Activated effector memory CD4-positive, alpha-beta T cell treated with Interleukin-2 at 50 U/mL for 16 hours (primary cell): ENCODE measurements at regions not wholly inside any gene's neighbourhood (a gene's known extent, or its start where the extent isn't known, plus 50 kb on each side); places are given as distances from the start of the nearest gene placed in this dataset.
"Not testable (repeated sequence)": the region's sequence is repeated elsewhere in the genome, so short reads cannot be mapped to it uniquely, and the experiment has no call there.

Experiments used
- DNase-seq: peaks from one replicate; pipeline ENCODE4 v3.0.0-alpha.2; 2020

- no peak for DNase-seq
Observed at GRCh38 chr14:106026026-106026425, 499.6 kb downstream of the TMEM121 start.

- DNase-seq: not testable (repeated sequence)
Observed at GRCh38 chr14:106027759-106028158, 501.4 kb downstream of the TMEM121 start.

GRCh38 chr14:106029959-106030358 is 503.6 kb downstream of the TMEM121 start:
- no peak for DNase-seq

DNA sequence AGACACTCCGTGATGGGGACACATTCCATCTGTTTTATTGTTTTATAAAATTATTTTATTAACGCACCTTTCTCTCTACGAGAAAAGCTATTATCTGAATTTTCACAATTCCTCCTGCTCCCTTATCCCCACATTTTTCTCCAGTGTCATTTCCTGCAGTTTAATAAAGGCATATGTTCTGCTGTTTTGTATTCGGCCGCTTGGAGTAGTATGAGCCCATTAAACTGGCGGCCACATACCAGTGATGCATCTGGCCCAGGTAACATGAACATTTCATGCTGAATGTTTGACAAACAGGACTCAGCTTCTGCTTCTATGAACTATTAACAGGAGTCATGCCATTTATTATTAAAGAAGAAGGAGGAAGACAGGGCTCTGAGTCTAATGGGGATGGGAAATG is 511.0 kb downstream of the TMEM121 start:
- no peak for DNase-seq

- no peak for DNase-seq
Observed at GRCh38 chr14:106038263-106038662, 511.9 kb downstream of the TMEM121 start.

DNA sequence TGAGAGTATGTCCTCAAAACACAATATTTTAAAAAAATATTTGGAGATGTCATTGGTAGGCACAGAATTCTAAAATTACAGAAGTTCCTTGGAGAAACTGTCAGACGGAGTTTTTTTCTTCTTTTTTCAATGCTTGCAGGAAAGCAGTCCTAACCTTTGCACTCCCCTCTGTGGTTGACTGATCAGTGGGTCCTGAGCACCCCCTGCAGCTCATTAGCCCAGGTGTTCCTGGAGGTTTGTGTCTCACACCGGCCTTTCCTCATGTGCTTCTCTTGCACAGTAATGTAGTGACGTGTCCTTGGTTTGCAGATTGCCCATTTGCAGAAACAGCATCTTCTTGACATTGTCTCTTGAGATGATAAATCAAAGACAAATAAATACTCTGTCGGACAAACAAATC is 513.0 kb downstream of the TMEM121 start:
- peak; percentile 26 for DNase-seq

- DNase-seq: no peak
Observed at GRCh38 chr14:106044515-106044914, 518.1 kb downstream of the TMEM121 start.

GRCh38 chr14:106044949-106045596 is 518.7 kb downstream of the TMEM121 start:
- DNase-seq: peak; percentile 53

- DNase-seq: no peak
Observed at GRCh38 chr14:106051796-106052195, 525.4 kb downstream of the TMEM121 start.

DNA sequence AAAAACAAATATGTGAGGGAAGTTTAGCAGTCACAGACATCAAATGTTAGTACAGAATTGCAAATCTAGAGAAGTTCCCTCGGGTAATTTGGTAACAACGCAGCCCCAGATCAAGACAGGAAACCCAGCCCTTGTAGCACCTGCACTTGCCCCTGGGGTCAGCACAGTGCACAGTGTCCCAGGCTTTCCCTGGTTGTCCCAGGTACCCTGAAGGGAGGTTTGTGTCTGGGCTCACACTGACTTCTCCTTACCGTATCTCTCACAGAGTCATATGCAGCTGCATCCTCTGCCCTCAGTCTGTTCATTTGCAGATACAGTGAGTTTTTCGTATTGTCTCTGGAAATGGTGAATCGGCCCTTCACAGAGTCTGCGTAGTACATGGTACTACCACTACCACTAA is 528.9 kb downstream of the TMEM121 start:
- DNase-seq: no peak

DNA sequence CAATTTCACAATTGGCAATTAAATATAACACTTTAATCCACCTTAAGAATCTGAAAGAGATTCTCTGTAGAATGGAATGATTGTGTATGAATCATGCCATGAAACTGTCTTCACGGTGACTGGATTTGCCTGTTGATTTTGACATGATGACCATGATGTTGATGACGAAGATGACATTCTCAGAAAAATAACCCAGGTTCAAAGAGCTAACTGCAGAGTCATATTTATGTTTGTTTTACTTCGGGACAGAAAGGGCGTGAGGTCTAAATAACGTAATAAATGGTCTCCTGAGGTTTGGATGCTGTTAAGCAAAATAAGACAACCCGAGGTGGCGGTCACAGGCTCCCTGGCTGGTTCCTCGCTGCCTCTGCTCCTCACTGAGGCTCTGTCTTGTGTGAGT is 532.0 kb downstream of the TMEM121 start:
- DNase-seq: no peak

DNA sequence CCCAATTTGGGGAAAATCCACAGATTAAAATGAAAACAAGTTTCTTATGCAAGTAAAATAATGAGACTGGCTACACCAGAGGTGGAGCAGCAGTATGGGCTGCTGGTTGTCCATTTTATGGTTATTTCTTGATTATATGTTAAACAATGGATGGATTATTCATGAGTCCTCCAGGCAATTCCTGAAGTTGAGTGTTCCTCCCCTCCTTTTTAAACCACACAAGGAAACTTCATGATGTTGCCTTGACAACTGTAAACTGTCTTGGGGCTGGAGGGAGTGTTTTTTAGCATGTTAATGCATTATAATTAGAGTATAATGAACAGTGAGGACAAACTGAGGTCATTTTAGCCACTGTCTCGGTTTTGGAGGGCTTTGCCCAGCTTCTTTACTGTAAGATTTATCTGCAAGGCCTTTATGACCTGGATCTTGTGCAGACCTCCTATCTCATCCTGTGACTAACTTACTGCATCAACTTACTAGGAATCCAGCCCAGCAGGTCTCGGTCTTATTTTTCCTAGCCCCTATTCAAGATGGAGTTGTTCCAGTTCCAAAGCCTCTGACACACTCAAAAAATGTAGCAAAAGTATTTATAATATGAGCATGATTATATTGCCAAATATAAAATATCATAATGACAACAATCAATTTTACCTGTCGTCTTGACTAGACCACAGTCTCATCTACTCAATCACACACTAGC is 534.0 kb downstream of the TMEM121 start:
- DNase-seq: no peak

DNA sequence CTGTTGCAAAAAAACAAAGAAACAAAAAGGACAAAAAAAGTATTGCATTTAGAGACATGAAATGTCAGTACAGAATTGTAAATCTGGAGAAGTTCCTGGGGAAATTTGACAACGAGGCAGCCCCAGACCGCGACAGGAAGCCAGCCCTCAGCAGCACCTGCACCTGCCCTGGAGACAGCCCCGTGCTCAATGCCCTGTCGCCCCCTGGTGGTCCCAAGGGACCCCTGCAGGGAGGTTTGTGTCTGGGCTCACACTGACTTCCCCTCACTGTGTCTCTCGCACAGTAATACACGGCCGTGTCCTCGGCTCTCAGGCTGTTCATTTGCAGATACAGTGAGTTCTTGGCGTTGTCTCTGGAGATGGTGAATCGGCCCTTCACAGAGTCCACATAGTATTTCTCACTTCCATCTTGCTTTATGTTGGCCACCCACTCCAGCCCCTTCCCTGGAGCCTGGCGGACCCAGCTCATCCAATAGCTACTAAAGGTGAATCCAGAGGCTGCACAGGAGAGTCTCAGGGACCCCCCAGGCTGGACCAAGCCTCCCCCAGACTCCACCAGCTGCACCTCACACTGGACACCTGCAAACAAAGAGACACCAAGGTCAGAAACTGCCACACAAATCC is 535.6 kb downstream of the TMEM121 start:
- peak; percentile 62 for DNase-seq

GRCh38 chr14:106062502-106063272 is 536.3 kb downstream of the TMEM121 start:
- DNase-seq: no peak

- DNase-seq: no peak
Observed at GRCh38 chr14:106067935-106068334, 541.6 kb downstream of the TMEM121 start.

GRCh38 chr14:106069804-106070625 is 543.6 kb downstream of the TMEM121 start:
- DNase-seq: no peak

- DNase-seq: no peak
Observed at GRCh38 chr14:106080922-106081321, 554.5 kb downstream of the TMEM121 start.

DNA sequence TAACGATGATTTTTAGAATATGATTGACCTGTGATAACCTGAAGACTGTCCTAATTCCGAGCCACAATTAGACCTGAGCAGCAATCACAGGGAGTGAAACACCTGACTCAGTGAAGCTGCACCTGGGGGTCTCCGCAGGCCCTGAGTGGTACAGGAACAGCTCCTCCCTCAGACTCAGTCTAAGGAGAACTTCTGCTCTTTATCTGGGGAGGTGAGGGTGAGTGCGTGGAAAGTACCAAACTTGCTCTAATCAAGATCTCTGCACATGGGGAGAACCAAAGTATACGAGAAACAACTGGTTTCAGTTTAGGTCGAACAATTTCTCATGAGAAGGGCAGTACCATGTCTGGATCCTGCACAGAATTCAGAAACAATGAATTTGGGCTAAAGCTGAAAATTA is 555.3 kb downstream of the TMEM121 start:
- DNase-seq: not testable (repeated sequence)

DNA sequence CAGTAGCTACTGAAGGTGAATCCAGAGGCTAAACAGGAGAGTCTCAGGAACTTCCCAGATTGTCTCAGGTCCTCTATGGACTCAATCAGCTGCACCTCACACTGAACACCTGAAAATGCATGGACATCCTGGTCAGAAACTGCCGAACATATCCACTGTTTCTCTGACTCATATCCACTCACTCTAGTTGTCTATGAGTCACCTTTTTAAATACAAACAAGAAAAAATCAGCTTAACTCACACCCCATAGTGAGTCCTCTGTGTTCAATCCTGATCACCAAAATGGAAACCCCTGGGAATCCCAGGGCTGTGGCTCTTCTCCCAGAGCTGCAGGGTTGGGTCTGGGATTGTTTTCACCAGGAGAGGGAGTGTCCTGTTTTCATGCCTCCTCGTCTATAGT is 556.7 kb downstream of the TMEM121 start:
- no peak for DNase-seq

- DNase-seq: no peak
Observed at GRCh38 chr14:106087837-106088236, 561.5 kb downstream of the TMEM121 start.

DNA sequence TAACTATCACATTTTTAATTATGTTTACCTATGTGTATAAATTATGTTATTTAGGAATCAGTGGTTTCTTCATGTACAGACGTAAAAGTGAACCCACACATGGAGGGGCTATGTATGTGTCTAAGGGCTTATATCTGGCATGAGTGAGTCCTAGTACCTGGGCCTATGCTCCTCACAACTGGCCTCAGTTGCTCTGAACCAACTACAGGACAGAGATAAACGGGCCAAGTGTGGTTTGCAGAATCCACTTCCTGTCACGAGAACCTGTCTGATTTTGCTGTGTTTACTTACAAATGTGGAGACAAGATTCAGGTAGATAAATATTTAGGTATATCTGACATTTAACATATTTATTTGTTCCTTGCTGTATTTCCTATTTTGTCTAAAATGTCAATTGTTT is 562.5 kb downstream of the TMEM121 start:
- DNase-seq: not testable (repeated sequence)

GRCh38 chr14:106094654-106095189 is 568.3 kb downstream of the TMEM121 start:
- DNase-seq: peak; percentile 20
